Renal cortex interstitium (tissue), 11 donors: ENCODE measurements at regions not wholly inside any gene's neighbourhood (a gene's known extent, or its start where the extent isn't known, plus 50 kb on each side); places are given as distances from the start of the nearest gene placed in this dataset.
"Not testable (repeated sequence)": the region's sequence is repeated elsewhere in the genome, so short reads cannot be mapped to it uniquely, and the experiment has no call there.

Source experiments
- DNase-seq, 11 donors: peaks; one replicate each; pipeline ENCODE4 v3.0.0-alpha.2; 2013; ENCODE audit warnings: low read depth in 9 of 11, low spot score in 4 of 11; ENCODE audit errors: extremely low read depth in 1 of 11

- no peak for DNase-seq
Measured at GRCh38 chr5:84438456-84438855, 53.8 kb upstream of the EDIL3 start.

GRCh38 chr5:84437673-84438315, 53.1 kb upstream of the EDIL3 start:
- no peak for DNase-seq

- no peak for DNase-seq
Measured at GRCh38 chr5:84436866-84437265, 52.2 kb upstream of the EDIL3 start.

- DNase-seq, result not testable (repeated sequence)
Measured at GRCh38 chr5:84435861-84436346, 51.2 kb upstream of the EDIL3 start.
